ENCODE measurements at regions not wholly inside any gene's neighbourhood (a gene's known extent, or its start where the extent isn't known, plus 50 kb on each side); places are given as distances from the start of the nearest gene placed in this dataset.

- Histone ChIP-seq H2AFZ (ENCODE audit: low read depth, low read length) (no peak overlapping the region), H3K4me3 (ENCODE audit: insufficient read depth in 1 of 2, low read depth in 1 of 2, low read length in 2 of 2) (no peak overlapping the region), H2BK12ac (ENCODE audit: low read length in 2 of 2) (no peak overlapping the region), H3K4me2 (ENCODE audit: low read length, poor library complexity, severe bottlenecking) (no peak overlapping the region), H3K4ac (ENCODE audit: low read depth in 1 of 2, low read length in 2 of 2) (no peak overlapping the region), H3K79me1 (replicated peaks; ENCODE audit: low read length, poor library complexity, severe bottlenecking) (no peaks in the 10 kb centered on the region), H3K36me3 (ENCODE audit: control insufficient read depth in 1 of 2, insufficient read depth in 2 of 2, low read depth in 1 of 2, low read length in 2 of 2) (no peaks in the 10 kb centered on the region), H2BK15ac (ENCODE audit: low read depth, poor library complexity, severe bottlenecking) (no peak overlapping the region), H3K27me3 (ENCODE audit: control insufficient read depth in 1 of 2, insufficient read depth in 1 of 2, low read length in 2 of 2) (no peaks in the 10 kb centered on the region), H2BK5ac (ENCODE audit: low read depth, low read length, poor library complexity, severe bottlenecking) (no peak overlapping the region), H3K9me3 (ENCODE audit: control insufficient read depth, low read length) (peaks cover 25% of the 10 kb centered on the region), H3K9ac (ENCODE audit: low read length) (no peak overlapping the region), H3K14ac (ENCODE audit: low read length in 2 of 2) (no peak overlapping the region), H2AK5ac (ENCODE audit: low read length, severe bottlenecking) (no peak overlapping the region), H3K4me1 (ENCODE audit: control insufficient read depth, insufficient read depth, low read depth, low read length) (no peaks in the 10 kb centered on the region), H4K8ac (ENCODE audit: low read length) (no peak overlapping the region), H2BK120ac (ENCODE audit: low read depth, low read length) (no peak overlapping the region), H3K27ac (ENCODE audit: low read length, poor library complexity, severe bottlenecking) (no peak overlapping the region), H4K91ac (ENCODE audit: low read length) (no peak overlapping the region), H3K18ac (ENCODE audit: low read depth in 1 of 2, low read length in 2 of 2) (no peak overlapping the region), H3K23ac (ENCODE audit: low read length in 2 of 2) (no peak overlapping the region)
- DNase-seq = no peak
- whole genome bisulfite sequencing = no CpG with 5 or more reads among the region's 3 CpGs
Observed at GRCh38 chr5:163826201-163826600, 320.8 kb downstream of the MAT2B start.

GRCh38 chr5:163832155-163832554, 326.7 kb downstream of the MAT2B start:
- Histone ChIP-seq H2BK120ac (ENCODE audit: low read depth, low read length) (no peak overlapping the region), H3K4me3 (ENCODE audit: insufficient read depth in 1 of 2, low read depth in 1 of 2, low read length in 2 of 2) (no peak overlapping the region), H2AK5ac (ENCODE audit: low read length, severe bottlenecking) (no peak overlapping the region)

GRCh38 chr5:163838738-163839137, 333.3 kb downstream of the MAT2B start:
- H2BK15ac ChIP-seq (ENCODE audit: low read depth, poor library complexity, severe bottlenecking) = no peak overlapping the region
- no peak overlapping the region for H3K9ac ChIP-seq (ENCODE audit: low read length)
- H3K79me1 ChIP-seq (replicated peaks; ENCODE audit: low read length, poor library complexity, severe bottlenecking) = no peaks in the 10 kb centered on the region
- no peak overlapping the region for H3K23ac ChIP-seq (ENCODE audit: low read length in 2 of 2)
- no peak overlapping the region for H2AFZ ChIP-seq (ENCODE audit: low read depth, low read length)
- H3K27me3 ChIP-seq (ENCODE audit: control insufficient read depth in 1 of 2, insufficient read depth in 1 of 2, low read length in 2 of 2) = no peaks in the 10 kb centered on the region
- no peak overlapping the region for H2AK5ac ChIP-seq (ENCODE audit: low read length, severe bottlenecking)
- H2BK120ac ChIP-seq (ENCODE audit: low read depth, low read length) = no peak overlapping the region
- H3K4me1 ChIP-seq (ENCODE audit: control insufficient read depth, insufficient read depth, low read depth, low read length) = no peaks in the 10 kb centered on the region
- DNase-seq = no peak
- no peak overlapping the region for H3K18ac ChIP-seq (ENCODE audit: low read depth in 1 of 2, low read length in 2 of 2)
- H4K8ac ChIP-seq (ENCODE audit: low read length) = no peak overlapping the region
- H3K4me2 ChIP-seq (ENCODE audit: low read length, poor library complexity, severe bottlenecking) = no peak overlapping the region
- H3K4ac ChIP-seq (ENCODE audit: low read depth in 1 of 2, low read length in 2 of 2) = no peak overlapping the region
- H3K14ac ChIP-seq (ENCODE audit: low read length in 2 of 2) = no peak overlapping the region
- H3K27ac ChIP-seq (ENCODE audit: low read length, poor library complexity, severe bottlenecking) = no peak overlapping the region
- no peak overlapping the region for H2BK5ac ChIP-seq (ENCODE audit: low read depth, low read length, poor library complexity, severe bottlenecking)
- no peak overlapping the region for H2BK12ac ChIP-seq (ENCODE audit: low read length in 2 of 2)
- H4K91ac ChIP-seq (ENCODE audit: low read length) = no peak overlapping the region
- H3K36me3 ChIP-seq (ENCODE audit: control insufficient read depth in 1 of 2, insufficient read depth in 2 of 2, low read depth in 1 of 2, low read length in 2 of 2) = no peaks in the 10 kb centered on the region
- H3K4me3 ChIP-seq (ENCODE audit: insufficient read depth in 1 of 2, low read depth in 1 of 2, low read length in 2 of 2) = no peak overlapping the region
- 80% methylated on average over 1 of the region's 1 CpG for WGBS
- H3K9me3 ChIP-seq (ENCODE audit: control insufficient read depth, low read length) = peaks cover 9% of the 10 kb centered on the region

More at GRCh38 chr5:163832155-163832554, 326.7 kb downstream of the MAT2B start:
- no peak for DNase-seq
- no peak overlapping the region for H3K9ac ChIP-seq (ENCODE audit: low read length)
- H2BK5ac ChIP-seq (ENCODE audit: low read depth, low read length, poor library complexity, severe bottlenecking) = no peak overlapping the region
- H3K79me1 ChIP-seq (replicated peaks; ENCODE audit: low read length, poor library complexity, severe bottlenecking) = no peaks in the 10 kb centered on the region
- no peak overlapping the region for H3K27ac ChIP-seq (ENCODE audit: low read length, poor library complexity, severe bottlenecking)
- H3K27me3 ChIP-seq (ENCODE audit: control insufficient read depth in 1 of 2, insufficient read depth in 1 of 2, low read length in 2 of 2) = no peaks in the 10 kb centered on the region
- H3K9me3 ChIP-seq (ENCODE audit: control insufficient read depth, low read length) = peaks cover 23% of the 10 kb centered on the region
- no peak overlapping the region for H2AFZ ChIP-seq (ENCODE audit: low read depth, low read length)
- H3K4ac ChIP-seq (ENCODE audit: low read depth in 1 of 2, low read length in 2 of 2) = no peak overlapping the region
- no peak overlapping the region for H2BK15ac ChIP-seq (ENCODE audit: low read depth, poor library complexity, severe bottlenecking)
- no peak overlapping the region for H4K91ac ChIP-seq (ENCODE audit: low read length)
- H3K23ac ChIP-seq (ENCODE audit: low read length in 2 of 2) = no peak overlapping the region
- H3K4me1 ChIP-seq (ENCODE audit: control insufficient read depth, insufficient read depth, low read depth, low read length) = no peaks in the 10 kb centered on the region
- H3K14ac ChIP-seq (ENCODE audit: low read length in 2 of 2) = no peak overlapping the region
- H2BK12ac ChIP-seq (ENCODE audit: low read length in 2 of 2) = no peak overlapping the region
- 80% methylated on average over 4 of the region's 4 CpGs for WGBS
- H4K8ac ChIP-seq (ENCODE audit: low read length) = no peak overlapping the region
- H3K4me2 ChIP-seq (ENCODE audit: low read length, poor library complexity, severe bottlenecking) = no peak overlapping the region
- H3K18ac ChIP-seq (ENCODE audit: low read depth in 1 of 2, low read length in 2 of 2) = no peak overlapping the region
- no peaks in the 10 kb centered on the region for H3K36me3 ChIP-seq (ENCODE audit: control insufficient read depth in 1 of 2, insufficient read depth in 2 of 2, low read depth in 1 of 2, low read length in 2 of 2)

GRCh38 chr5:163846512-163846911, 341.1 kb downstream of the MAT2B start:
- Histone ChIP-seq H2BK5ac (ENCODE audit: low read depth, low read length, poor library complexity, severe bottlenecking) (no peak overlapping the region), H2BK15ac (ENCODE audit: low read depth, poor library complexity, severe bottlenecking) (no peak overlapping the region), H4K8ac (ENCODE audit: low read length) (no peak overlapping the region), H4K91ac (ENCODE audit: low read length) (no peak overlapping the region), H3K4ac (ENCODE audit: low read depth in 1 of 2, low read length in 2 of 2) (no peak overlapping the region), H3K4me3 (ENCODE audit: insufficient read depth in 1 of 2, low read depth in 1 of 2, low read length in 2 of 2) (no peak overlapping the region), H2AK5ac (ENCODE audit: low read length, severe bottlenecking) (no peak overlapping the region), H3K4me2 (ENCODE audit: low read length, poor library complexity, severe bottlenecking) (no peak overlapping the region), H2AFZ (ENCODE audit: low read depth, low read length) (no peak overlapping the region), H3K18ac (ENCODE audit: low read depth in 1 of 2, low read length in 2 of 2) (no peak overlapping the region), H3K9ac (ENCODE audit: low read length) (no peak overlapping the region), H3K23ac (ENCODE audit: low read length in 2 of 2) (no peak overlapping the region), H3K9me3 (ENCODE audit: control insufficient read depth, low read length) (peaks cover 47% of the 10 kb centered on the region), H3K79me1 (replicated peaks; ENCODE audit: low read length, poor library complexity, severe bottlenecking) (no peaks in the 10 kb centered on the region), H3K36me3 (ENCODE audit: control insufficient read depth in 1 of 2, insufficient read depth in 2 of 2, low read depth in 1 of 2, low read length in 2 of 2) (no peaks in the 10 kb centered on the region), H3K27ac (ENCODE audit: low read length, poor library complexity, severe bottlenecking) (no peak overlapping the region), H3K14ac (ENCODE audit: low read length in 2 of 2) (no peak overlapping the region), H2BK12ac (ENCODE audit: low read length in 2 of 2) (no peak overlapping the region), H2BK120ac (ENCODE audit: low read depth, low read length) (no peak overlapping the region), H3K4me1 (ENCODE audit: control insufficient read depth, insufficient read depth, low read depth, low read length) (no peaks in the 10 kb centered on the region), H3K27me3 (ENCODE audit: control insufficient read depth in 1 of 2, insufficient read depth in 1 of 2, low read length in 2 of 2) (no peaks in the 10 kb centered on the region)
- DNase-seq = peak; percentile 58
- WGBS = no CpG with 5 or more reads among the region's 1 CpG
